ENCODE measurements at regions not wholly inside any gene's neighbourhood (a gene's known extent, or its start where the extent isn't known, plus 50 kb on each side); places are given as distances from the start of the nearest gene placed in this dataset.

GRCh38 chr9:120110520-120110919 is 469.4 kb downstream of the CDK5RAP2 start:
- Histone ChIP-seq H3K4me3 (ENCODE audit: low read length) (no peak overlapping the region), H3K27me3 (ENCODE audit: control insufficient read depth, insufficient read depth, low read length) (no peaks in the 10 kb centered on the region)

GRCh38 chr9:120109242-120109641 is 470.7 kb downstream of the CDK5RAP2 start:
- Histone ChIP-seq H3K4me2 (ENCODE audit: low read length) (no peak overlapping the region), H3K4me1 (ENCODE audit: control insufficient read depth, insufficient read depth, low read length) (no peaks in the 10 kb centered on the region), H3K27me3 (ENCODE audit: control insufficient read depth, insufficient read depth, low read length) (no peaks in the 10 kb centered on the region), H3K9ac (ENCODE audit: low read depth, low read length) (no peak overlapping the region), H3K9me3 (replicated peaks; ENCODE audit: low read length) (no peaks in the 10 kb centered on the region), H3K36me3 (ENCODE audit: insufficient read depth, low read length) (no peaks in the 10 kb centered on the region), H3K4me3 (ENCODE audit: low read length) (no peak overlapping the region)

More at GRCh38 chr9:120110520-120110919, 469.4 kb downstream of the CDK5RAP2 start:
- no peak overlapping the region for H3K4me2 ChIP-seq (ENCODE audit: low read length)
- H3K36me3 ChIP-seq (ENCODE audit: insufficient read depth, low read length): no peaks in the 10 kb centered on the region
- H3K9me3 ChIP-seq (replicated peaks; ENCODE audit: low read length): no peaks in the 10 kb centered on the region
- no peak overlapping the region for H3K9ac ChIP-seq (ENCODE audit: low read depth, low read length)
- H3K4me1 ChIP-seq (ENCODE audit: control insufficient read depth, insufficient read depth, low read length): no peaks in the 10 kb centered on the region

GRCh38 chr9:120107138-120107537 is 472.8 kb downstream of the CDK5RAP2 start:
- no peaks in the 10 kb centered on the region for H3K4me1 ChIP-seq (ENCODE audit: control insufficient read depth, insufficient read depth, low read length)
- no peak overlapping the region for H3K4me3 ChIP-seq (ENCODE audit: low read length)
- H3K36me3 ChIP-seq (ENCODE audit: insufficient read depth, low read length): no peaks in the 10 kb centered on the region
- no peak overlapping the region for H3K9ac ChIP-seq (ENCODE audit: low read depth, low read length)
- no peaks in the 10 kb centered on the region for H3K9me3 ChIP-seq (replicated peaks; ENCODE audit: low read length)
- no peaks in the 10 kb centered on the region for H3K27me3 ChIP-seq (ENCODE audit: control insufficient read depth, insufficient read depth, low read length)
- H3K4me2 ChIP-seq (ENCODE audit: low read length): no peak overlapping the region

- Histone ChIP-seq H3K27me3 (ENCODE audit: control insufficient read depth, insufficient read depth, low read length) (no peaks in the 10 kb centered on the region), H3K36me3 (ENCODE audit: insufficient read depth, low read length) (no peaks in the 10 kb centered on the region), H3K4me1 (ENCODE audit: control insufficient read depth, insufficient read depth, low read length) (no peaks in the 10 kb centered on the region), H3K4me3 (ENCODE audit: low read length) (no peak overlapping the region), H3K9me3 (replicated peaks; ENCODE audit: low read length) (no peaks in the 10 kb centered on the region), H3K4me2 (ENCODE audit: low read length) (no peak overlapping the region), H3K9ac (ENCODE audit: low read depth, low read length) (no peak overlapping the region)
Measured at GRCh38 chr9:120104771-120105170, 475.2 kb downstream of the CDK5RAP2 start.

- no peaks in the 10 kb centered on the region for H3K27me3 ChIP-seq (ENCODE audit: control insufficient read depth, insufficient read depth, low read length)
- no peak overlapping the region for H3K9ac ChIP-seq (ENCODE audit: low read depth, low read length)
- H3K4me1 ChIP-seq (ENCODE audit: control insufficient read depth, insufficient read depth, low read length): no peaks in the 10 kb centered on the region
Measured at GRCh38 chr9:120100595-120100994, 479.4 kb downstream of the CDK5RAP2 start.

GRCh38 chr9:120099065-120099464 is 480.9 kb downstream of the CDK5RAP2 start:
- Histone ChIP-seq H3K36me3 (ENCODE audit: insufficient read depth, low read length) (no peaks in the 10 kb centered on the region), H3K4me3 (ENCODE audit: low read length) (no peak overlapping the region), H3K4me1 (ENCODE audit: control insufficient read depth, insufficient read depth, low read length) (no peaks in the 10 kb centered on the region), H3K4me2 (ENCODE audit: low read length) (no peak overlapping the region), H3K9me3 (replicated peaks; ENCODE audit: low read length) (no peaks in the 10 kb centered on the region), H3K9ac (ENCODE audit: low read depth, low read length) (no peak overlapping the region), H3K27me3 (ENCODE audit: control insufficient read depth, insufficient read depth, low read length) (no peaks in the 10 kb centered on the region)

More at GRCh38 chr9:120100595-120100994, 479.4 kb downstream of the CDK5RAP2 start:
- Histone ChIP-seq H3K4me2 (ENCODE audit: low read length) (no peak overlapping the region), H3K36me3 (ENCODE audit: insufficient read depth, low read length) (no peaks in the 10 kb centered on the region), H3K9me3 (replicated peaks; ENCODE audit: low read length) (no peaks in the 10 kb centered on the region), H3K4me3 (ENCODE audit: low read length) (no peak overlapping the region)

- Histone ChIP-seq H3K9ac (ENCODE audit: low read depth, low read length) (no peak overlapping the region), H3K9me3 (replicated peaks; ENCODE audit: low read length) (no peaks in the 10 kb centered on the region)
Measured at GRCh38 chr9:120098584-120098983, 481.4 kb downstream of the CDK5RAP2 start.

GRCh38 chr9:120091206-120091605 is 488.8 kb downstream of the CDK5RAP2 start:
- no peaks in the 10 kb centered on the region for H3K27me3 ChIP-seq (ENCODE audit: control insufficient read depth, insufficient read depth, low read length)
- no peak overlapping the region for H3K4me2 ChIP-seq (ENCODE audit: low read length)
- no peak overlapping the region for H3K9ac ChIP-seq (ENCODE audit: low read depth, low read length)
- H3K36me3 ChIP-seq (ENCODE audit: insufficient read depth, low read length): no peaks in the 10 kb centered on the region
- no peaks in the 10 kb centered on the region for H3K9me3 ChIP-seq (replicated peaks; ENCODE audit: low read length)
- no peak overlapping the region for H3K4me3 ChIP-seq (ENCODE audit: low read length)
- H3K4me1 ChIP-seq (ENCODE audit: control insufficient read depth, insufficient read depth, low read length): no peaks in the 10 kb centered on the region

More at GRCh38 chr9:120098584-120098983, 481.4 kb downstream of the CDK5RAP2 start:
- Histone ChIP-seq H3K4me2 (ENCODE audit: low read length) (no peak overlapping the region), H3K4me3 (ENCODE audit: low read length) (no peak overlapping the region), H3K36me3 (ENCODE audit: insufficient read depth, low read length) (no peaks in the 10 kb centered on the region), H3K4me1 (ENCODE audit: control insufficient read depth, insufficient read depth, low read length) (no peaks in the 10 kb centered on the region), H3K27me3 (ENCODE audit: control insufficient read depth, insufficient read depth, low read length) (no peaks in the 10 kb centered on the region)

GRCh38 chr9:120080849-120081248 is 499.1 kb downstream of the CDK5RAP2 start:
- Histone ChIP-seq H3K4me2 (ENCODE audit: low read length) (no peak overlapping the region), H3K4me1 (ENCODE audit: control insufficient read depth, insufficient read depth, low read length) (no peaks in the 10 kb centered on the region), H3K36me3 (ENCODE audit: insufficient read depth, low read length) (no peaks in the 10 kb centered on the region), H3K4me3 (ENCODE audit: low read length) (no peak overlapping the region), H3K27me3 (ENCODE audit: control insufficient read depth, insufficient read depth, low read length) (no peaks in the 10 kb centered on the region), H3K9ac (ENCODE audit: low read depth, low read length) (no peak overlapping the region), H3K9me3 (replicated peaks; ENCODE audit: low read length) (no peaks in the 10 kb centered on the region)

- Histone ChIP-seq H3K4me3 (ENCODE audit: low read length) (no peak overlapping the region), H3K36me3 (ENCODE audit: insufficient read depth, low read length) (no peaks in the 10 kb centered on the region), H3K9me3 (replicated peaks; ENCODE audit: low read length) (no peaks in the 10 kb centered on the region), H3K27me3 (ENCODE audit: control insufficient read depth, insufficient read depth, low read length) (no peaks in the 10 kb centered on the region), H3K4me2 (ENCODE audit: low read length) (no peak overlapping the region), H3K4me1 (ENCODE audit: control insufficient read depth, insufficient read depth, low read length) (no peaks in the 10 kb centered on the region), H3K9ac (ENCODE audit: low read depth, low read length) (no peak overlapping the region)
Measured at GRCh38 chr9:120078112-120078511, 501.9 kb downstream of the CDK5RAP2 start.

- H3K4me1 ChIP-seq (ENCODE audit: control insufficient read depth, insufficient read depth, low read length): no peaks in the 10 kb centered on the region
- no peak overlapping the region for H3K9ac ChIP-seq (ENCODE audit: low read depth, low read length)
- no peak overlapping the region for H3K4me2 ChIP-seq (ENCODE audit: low read length)
- no peaks in the 10 kb centered on the region for H3K27me3 ChIP-seq (ENCODE audit: control insufficient read depth, insufficient read depth, low read length)
- H3K4me3 ChIP-seq (ENCODE audit: low read length): no peak overlapping the region
- no peaks in the 10 kb centered on the region for H3K36me3 ChIP-seq (ENCODE audit: insufficient read depth, low read length)
- no peaks in the 10 kb centered on the region for H3K9me3 ChIP-seq (replicated peaks; ENCODE audit: low read length)
Measured at GRCh38 chr9:120071760-120072159, 508.2 kb downstream of the CDK5RAP2 start.

- no peaks in the 10 kb centered on the region for H3K36me3 ChIP-seq (ENCODE audit: insufficient read depth, low read length)
- H3K4me1 ChIP-seq (ENCODE audit: control insufficient read depth, insufficient read depth, low read length): no peaks in the 10 kb centered on the region
- no peak overlapping the region for H3K4me2 ChIP-seq (ENCODE audit: low read length)
- H3K9ac ChIP-seq (ENCODE audit: low read depth, low read length): no peak overlapping the region
- no peak overlapping the region for H3K4me3 ChIP-seq (ENCODE audit: low read length)
- no peaks in the 10 kb centered on the region for H3K9me3 ChIP-seq (replicated peaks; ENCODE audit: low read length)
- H3K27me3 ChIP-seq (ENCODE audit: control insufficient read depth, insufficient read depth, low read length): no peaks in the 10 kb centered on the region
Measured at GRCh38 chr9:120066315-120066714, 513.7 kb downstream of the CDK5RAP2 start.

All from skeletal muscle satellite cell (primary cell).